GM21576 (cell line): ENCODE measurements at regions not wholly inside any gene's neighbourhood (a gene's known extent, or its start where the extent isn't known, plus 50 kb on each side); places are given as distances from the start of the nearest gene placed in this dataset.
"Not testable (repeated sequence)": the region's sequence is repeated elsewhere in the genome, so short reads cannot be mapped to it uniquely, and the experiment has no call there.

Experiments used
- ATAC-seq: cut with Tn5 transposase; IDR thresholded peaks from one replicate; pipeline ENCODE4 v1.9.1; 2021; ENCODE audit warnings: mild to moderate bottlenecking, moderate library complexity; ENCODE audit not compliant: unreplicated experiment

GRCh38 chr5:91446880-91447279, 63.8 kb upstream of the ARRDC3 start:
- ATAC-seq, result not testable (repeated sequence)

GRCh38 chr5:91443761-91444467, 60.8 kb upstream of the ARRDC3 start:
- ATAC-seq, result no peak

DNA sequence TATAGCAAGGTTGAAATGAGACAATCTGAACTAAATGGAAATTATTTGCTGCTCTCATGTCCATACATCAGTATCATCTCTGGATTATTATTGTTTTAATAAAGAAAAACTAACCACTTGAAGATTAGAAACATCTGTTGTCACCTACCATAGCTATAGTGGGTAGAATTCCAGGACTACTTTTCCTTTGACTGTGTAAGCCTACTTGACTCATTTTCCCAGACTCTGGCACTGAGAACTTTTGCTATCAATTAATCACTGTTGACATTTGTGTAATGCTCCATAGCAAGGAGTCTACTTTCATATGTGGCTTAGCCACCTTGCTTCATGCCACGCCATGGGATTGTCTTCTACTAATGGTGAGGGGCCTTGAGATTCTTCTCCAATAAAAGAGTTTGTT, 59.9 kb upstream of the ARRDC3 start:
- no peak for ATAC-seq

GRCh38 chr5:91441082-91441481, 58.0 kb upstream of the ARRDC3 start:
- ATAC-seq, result no peak

GRCh38 chr5:91438871-91439270, 55.8 kb upstream of the ARRDC3 start:
- no peak for ATAC-seq

GRCh38 chr5:91436241-91436640, 53.1 kb upstream of the ARRDC3 start:
- no peak for ATAC-seq

GRCh38 chr5:91434348-91434747, 51.2 kb upstream of the ARRDC3 start:
- ATAC-seq, result peak; percentile 74

- no peak for ATAC-seq
These were observed 50.7 kb upstream of the ARRDC3 start for GRCh38 chr5:91433861-91434260.
